Brain microvascular endothelial cell (primary cell): ENCODE measurements at regions not wholly inside any gene's neighbourhood (a gene's known extent, or its start where the extent isn't known, plus 50 kb on each side); places are given as distances from the start of the nearest gene placed in this dataset.

Experiments
- DNase-seq: peaks from one replicate; pipeline ENCODE4 v3.0.0-alpha.2; 2020
- H3K27ac ChIP-seq: fragments of 250-450 bp; sonication (Bioruptor Pico); 2 replicates; pipeline ENCODE4 v1.5.1; 2020; ENCODE audit warnings: mild to moderate bottlenecking, moderate library complexity
- H3K27me3 ChIP-seq: fragments of 250-450 bp; sonication (Bioruptor Pico); replicated peaks from 2 replicates; pipeline ENCODE4 v1.5.1; 2020; ENCODE audit warnings: mild to moderate bottlenecking
- H3K36me3 ChIP-seq: fragments of 250-450 bp; sonication (Bioruptor Pico); replicated peaks from 2 replicates; pipeline ENCODE4 v1.5.1; 2020; ENCODE audit warnings: mild to moderate bottlenecking
- H3K4me3 ChIP-seq: 2 replicates; pipeline ENCODE4 v1.5.1; 2011; ENCODE audit warnings: low read depth, mild to moderate bottlenecking, control low read depth, low read length, moderate library complexity
- in situ Hi-C: cut with HindIII; loops from 2 replicates; pipeline ENCODE4 v1.10.0; 2017; ENCODE audit warnings: low sequenced_read_pairs, low pct_ligation_motif_present
- TF ChIP-seq, protein P1 (sequence below): IDR thresholded peaks from 2 replicates; pipeline ENCODE4 v1.5.1; 2011; ENCODE audit warnings: low read depth, mild to moderate bottlenecking, moderate library complexity, low read length, control low read depth, inconsistent platforms; ENCODE audit errors: missing control alignments

DNA sequence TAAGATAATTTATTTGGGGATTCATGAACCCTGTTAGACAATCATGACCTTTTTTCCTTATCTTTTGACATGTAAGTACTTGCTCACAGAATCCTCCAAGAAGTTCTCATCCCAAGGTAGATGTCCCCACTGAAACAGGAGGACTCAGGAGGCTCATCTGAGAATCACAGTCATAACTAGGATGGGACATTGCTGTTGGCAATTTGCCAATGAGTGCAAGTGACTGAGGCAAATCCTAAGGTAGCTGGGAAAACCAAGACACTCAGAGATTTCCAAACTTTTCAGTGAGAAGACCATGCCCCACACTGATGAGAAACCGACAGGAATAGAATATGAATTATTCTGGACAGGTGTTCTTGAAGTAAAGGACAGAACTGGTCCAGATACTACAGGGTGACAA lies 735.0 kb downstream of the TMEM182 start:
- DNase-seq = no peak
- Histone ChIP-seq H3K36me3 (no peaks in the 10 kb centered on the region), H3K4me3 (no peak overlapping the region), H3K27me3 (no peaks in the 10 kb centered on the region), H3K27ac (no peak overlapping the region)
- in situ Hi-C loops = no loop called here
- TF ChIP-seq, protein P1, sequence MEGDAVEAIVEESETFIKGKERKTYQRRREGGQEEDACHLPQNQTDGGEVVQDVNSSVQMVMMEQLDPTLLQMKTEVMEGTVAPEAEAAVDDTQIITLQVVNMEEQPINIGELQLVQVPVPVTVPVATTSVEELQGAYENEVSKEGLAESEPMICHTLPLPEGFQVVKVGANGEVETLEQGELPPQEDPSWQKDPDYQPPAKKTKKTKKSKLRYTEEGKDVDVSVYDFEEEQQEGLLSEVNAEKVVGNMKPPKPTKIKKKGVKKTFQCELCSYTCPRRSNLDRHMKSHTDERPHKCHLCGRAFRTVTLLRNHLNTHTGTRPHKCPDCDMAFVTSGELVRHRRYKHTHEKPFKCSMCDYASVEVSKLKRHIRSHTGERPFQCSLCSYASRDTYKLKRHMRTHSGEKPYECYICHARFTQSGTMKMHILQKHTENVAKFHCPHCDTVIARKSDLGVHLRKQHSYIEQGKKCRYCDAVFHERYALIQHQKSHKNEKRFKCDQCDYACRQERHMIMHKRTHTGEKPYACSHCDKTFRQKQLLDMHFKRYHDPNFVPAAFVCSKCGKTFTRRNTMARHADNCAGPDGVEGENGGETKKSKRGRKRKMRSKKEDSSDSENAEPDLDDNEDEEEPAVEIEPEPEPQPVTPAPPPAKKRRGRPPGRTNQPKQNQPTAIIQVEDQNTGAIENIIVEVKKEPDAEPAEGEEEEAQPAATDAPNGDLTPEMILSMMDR = no peak

- in situ Hi-C loops = no loop called here
- Histone ChIP-seq H3K27ac (no peak overlapping the region), H3K4me3 (no peak overlapping the region)
Measured at GRCh38 chr2:103506812-103507211, 745.0 kb downstream of the TMEM182 start.

GRCh38 chr2:103512442-103512841 lies 750.6 kb downstream of the TMEM182 start:
- Histone ChIP-seq H3K36me3 (no peaks in the 10 kb centered on the region), H3K4me3 (no peak overlapping the region), H3K27me3 (no peaks in the 10 kb centered on the region), H3K27ac (no peak overlapping the region)
- DNase-seq = no peak
- in situ Hi-C loops = no loop called here
- TF ChIP-seq, protein P1 = no peak

More at GRCh38 chr2:103506812-103507211, 745.0 kb downstream of the TMEM182 start:
- H3K36me3 ChIP-seq = no peaks in the 10 kb centered on the region
- TF ChIP-seq, protein P1 = no peak
- no peaks in the 10 kb centered on the region for H3K27me3 ChIP-seq
- DNase-seq = no peak

GRCh38 chr2:103520547-103520946 lies 758.7 kb downstream of the TMEM182 start:
- no peak overlapping the region for H3K27ac ChIP-seq
- no peaks in the 10 kb centered on the region for H3K36me3 ChIP-seq
- no peak overlapping the region for H3K4me3 ChIP-seq
- in situ Hi-C loops = no loop called here
- DNase-seq = no peak
- TF ChIP-seq, protein P1 = no peak
- no peaks in the 10 kb centered on the region for H3K27me3 ChIP-seq

DNA sequence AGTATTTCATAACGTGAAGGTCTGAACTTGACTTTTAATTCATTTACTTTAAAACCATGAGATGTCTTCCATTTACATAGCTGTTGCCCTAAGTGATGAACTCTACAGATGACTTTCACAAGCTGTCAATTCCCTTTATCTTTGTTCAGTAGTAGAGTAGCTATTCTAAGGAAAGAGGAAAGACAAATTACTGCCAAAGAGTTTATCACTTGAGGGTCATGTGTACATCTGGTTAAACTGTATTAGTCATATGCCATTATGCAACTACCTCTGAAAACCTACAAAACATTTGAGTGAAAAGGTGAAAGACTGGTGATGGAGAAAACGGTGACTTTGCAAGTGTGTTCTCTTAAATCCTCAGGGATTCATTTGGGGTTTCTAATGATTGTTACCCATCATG lies 763.9 kb downstream of the TMEM182 start:
- TF ChIP-seq, protein P1 = no peak
- no peak overlapping the region for H3K4me3 ChIP-seq
- no peaks in the 10 kb centered on the region for H3K27me3 ChIP-seq
- H3K36me3 ChIP-seq = no peaks in the 10 kb centered on the region
- DNase-seq = no peak
- no peak overlapping the region for H3K27ac ChIP-seq
- in situ Hi-C loops = no loop called here

- TF ChIP-seq, protein P1 = no peak
Measured at GRCh38 chr2:103526757-103527156, 764.9 kb downstream of the TMEM182 start.

More at GRCh38 chr2:103526757-103527156, 764.9 kb downstream of the TMEM182 start:
- H3K27me3 ChIP-seq = no peaks in the 10 kb centered on the region
- H3K4me3 ChIP-seq = no peak overlapping the region
- no peaks in the 10 kb centered on the region for H3K36me3 ChIP-seq
- no peak for DNase-seq
- no peak overlapping the region for H3K27ac ChIP-seq
- in situ Hi-C loops = no loop called here
